HepG2 (cell line): ENCODE measurements at regions not wholly inside any gene's neighbourhood (a gene's known extent, or its start where the extent isn't known, plus 50 kb on each side); places are given as distances from the start of the nearest gene placed in this dataset.

ENCODE experiments used
- ATAC-seq: fragments of 200-7000 bp; cut with Tn5 transposase; 3 replicates; pipeline ENCODE4 v1.9.1; 2020; ENCODE audit warnings: mild to moderate bottlenecking, moderate library complexity
- BruUV-seq: library from RNA; stranded (reverse); fragments of 400-500 nt; replicated peaks from 2 replicates; lab custom pipeline; 2021; lab: Mats Ljungman, UMichigan
- CTCF ChIA-PET: fragments of 300-600 bp; formaldehyde crosslinking; extraction: SDS; loops from one replicate; lab custom pipeline; 2021; ENCODE audit warnings: low total read pairs, inconsistent platforms, low intra/inter-chr PET ratio; lab: Yijun Ruan, JAX
- POLR2A ChIA-PET: fragments of 350-600 bp; sonication (Branson Sonifier 250); formaldehyde crosslinking; loops from one replicate; lab custom pipeline; 2020; ENCODE audit warnings: antibody characterized with exemption, inconsistent platforms; lab: Yijun Ruan, JAX
- DNase-seq: peaks from one replicate; pipeline ENCODE4 v3.0.0-alpha.2; 2015; ENCODE audit warnings: low spot score
- FAIRE-seq: peaks from 3 replicates; lab custom pipeline; 2011; peaks lifted over from hg19 to GRCh38; lab: Jason Lieb, UNC
- H2AFZ ChIP-seq: one replicate; pipeline ENCODE4 v1.6.1; 2011; ENCODE audit warnings: low read length, inconsistent platforms
- H3K27ac ChIP-seq: fragments of 300-600 bp; 3 replicates; pipeline ENCODE4 v1.8.0; 2011; ENCODE audit warnings: mixed run types, mild to moderate bottlenecking, mixed read lengths, low read length, inconsistent platforms; ENCODE audit not compliant: insufficient read depth; ENCODE audit errors: extremely low read length
- H3K27me3 ChIP-seq, 2 experiments: fragments of 200-600 bp in 1 of 2; 2 replicates in 1 of 2; 3 replicates in 1 of 2; pipeline versions ENCODE4 v1.6.0 to v1.8.0; 2011; ENCODE audit warnings: low read length in 2 of 2, mild to moderate bottlenecking in 2 of 2, moderate library complexity in 2 of 2, inconsistent platforms in 1 of 2; ENCODE audit not compliant: insufficient read depth in 2 of 2, control insufficient read depth in 1 of 2
- H3K36me3 ChIP-seq, 2 experiments: fragments of 200-600 bp in 1 of 2; replicated peaks in 1 of 2; 2 replicates in 1 of 2; 3 replicates in 1 of 2; pipeline versions ENCODE4 v1.5.1 to v1.8.0; 2011; ENCODE audit warnings: low read length in 2 of 2, inconsistent platforms in 1 of 2; ENCODE audit not compliant: insufficient read depth in 2 of 2, control insufficient read depth in 1 of 2
- H3K4me1 ChIP-seq: 2 replicates; pipeline ENCODE4 v1.5.1; 2012; ENCODE audit warnings: low read length, inconsistent platforms; ENCODE audit not compliant: insufficient read depth
- H3K4me2 ChIP-seq: 2 replicates; pipeline ENCODE4 v1.6.0; 2011; ENCODE audit warnings: low read depth, low read length, inconsistent platforms
- H3K4me3 ChIP-seq, 3 experiments: fragments of 200-600 bp in 1 of 3; sonication (generic), shearing (Covaris generic) in 1 of 3; replicated peaks in 1 of 3; 2 replicates each; pipeline ENCODE4 v1.5.1; 2011 to 2016; ENCODE audit warnings: low read length in 3 of 3, inconsistent platforms in 2 of 3, low read depth in 2 of 3, mild to moderate bottlenecking in 2 of 3, control low read depth in 1 of 3, mixed read lengths in 1 of 3; ENCODE audit not compliant: insufficient read depth in 1 of 3
- H3K79me2 ChIP-seq: one replicate; pipeline ENCODE4 v1.6.1; 2011; ENCODE audit warnings: low read length, inconsistent platforms; ENCODE audit not compliant: insufficient read depth
- H3K9ac ChIP-seq: 2 replicates; pipeline ENCODE4 v1.6.0; 2011; ENCODE audit warnings: mild to moderate bottlenecking, low read depth, low read length, inconsistent platforms; ENCODE audit not compliant: insufficient read depth
- H3K9me3 ChIP-seq: 2 replicates; pipeline ENCODE4 v1.5.1; 2012; ENCODE audit warnings: mild to moderate bottlenecking, low read length
- H4K20me1 ChIP-seq: 2 replicates; pipeline ENCODE4 v1.6.0; 2011; ENCODE audit warnings: inconsistent platforms, mild to moderate bottlenecking, low read length, moderate library complexity; ENCODE audit not compliant: insufficient read depth
- FOXO4 ChIP-seq: sonication (generic); formaldehyde crosslinking; conservative IDR thresholded peaks from 2 replicates; pipeline ENCODE4 v1.8.1; 2023; ENCODE audit warnings: missing genetic modification reagents
- GABPB1 ChIP-seq: IDR thresholded peaks from 2 replicates; pipeline ENCODE4 v1.6.1; 2016; ENCODE audit warnings: mild to moderate bottlenecking, missing genetic modification reagents, moderate library complexity, missing compliant biosample characterization
- GATAD2A ChIP-seq: IDR thresholded peaks from 2 replicates; pipeline ENCODE4 v1.6.1; 2016
- HNF4A ChIP-seq: sonication (generic); formaldehyde crosslinking; IDR thresholded peaks from 2 replicates; pipeline ENCODE4 v1.4.0; 2020; ENCODE audit warnings: missing genetic modification reagents
- HNF4G ChIP-seq, 2 experiments: sonication (generic) in 1 of 2; formaldehyde crosslinking in 1 of 2; IDR thresholded peaks; 2 replicates each; pipeline versions ENCODE4 v1.4.0 to v1.6.1; 2011 to 2020; ENCODE audit warnings: borderline replicate concordance in 2 of 2, low read depth in 2 of 2, mild to moderate bottlenecking in 2 of 2, low read length in 1 of 2, missing genetic modification reagents in 1 of 2, moderate library complexity in 1 of 2
- NR2F6 ChIP-seq, 2 experiments: IDR thresholded peaks; 2 replicates each; pipeline ENCODE4 v1.6.1; 2016; ENCODE audit warnings: antibody characterized with exemption in 1 of 2, mild to moderate bottlenecking in 1 of 2
- RARA ChIP-seq: IDR thresholded peaks from 2 replicates; pipeline ENCODE4 v1.6.1; 2016; ENCODE audit warnings: missing genetic modification reagents, missing compliant biosample characterization
- RXRA ChIP-seq: sonication (generic); formaldehyde crosslinking; IDR thresholded peaks from 2 replicates; pipeline ENCODE4 v1.5.1; 2020; ENCODE audit warnings: missing genetic modification reagents
- SNAI1 ChIP-seq: sonication (generic); formaldehyde crosslinking; IDR thresholded peaks from 2 replicates; pipeline ENCODE4 v1.5.0; 2020; ENCODE audit warnings: mild to moderate bottlenecking, missing genetic modification reagents, borderline replicate concordance
- SRSF1 ChIP-seq: fragments of 200-400 bp; formaldehyde crosslinking; optimal IDR thresholded peaks from 2 replicates; pipeline ENCODE3; 2017; ENCODE audit warnings: mild to moderate bottlenecking, low read depth, low read length, moderate library complexity
- ZMYM4 ChIP-seq: sonication (generic); formaldehyde crosslinking; IDR thresholded peaks from 2 replicates; pipeline ENCODE4 v1.8.1; 2023; ENCODE audit warnings: mild to moderate bottlenecking, missing genetic modification reagents
- ZNF225 ChIP-seq: sonication (generic); formaldehyde crosslinking; IDR thresholded peaks from 2 replicates; pipeline ENCODE4 v1.4.0; 2020; ENCODE audit warnings: mild to moderate bottlenecking, missing genetic modification reagents
- ZNF251 ChIP-seq: sonication (generic); formaldehyde crosslinking; IDR thresholded peaks from 2 replicates; pipeline ENCODE4 v1.9.0; 2021; ENCODE audit warnings: mild to moderate bottlenecking, missing genetic modification reagents
- ZNF263 ChIP-seq: sonication (generic); formaldehyde crosslinking; IDR thresholded peaks from 2 replicates; pipeline ENCODE4 v1.4.0; 2020; ENCODE audit warnings: missing genetic modification reagents
- ZNF292 ChIP-seq: sonication (generic); formaldehyde crosslinking; IDR thresholded peaks from 2 replicates; pipeline ENCODE4 v1.8.1; 2022; ENCODE audit warnings: mild to moderate bottlenecking, low read depth, missing genetic modification reagents, borderline replicate concordance
- ZNF30 ChIP-seq: sonication (generic); formaldehyde crosslinking; IDR thresholded peaks from 2 replicates; pipeline ENCODE4 v1.5.0; 2020; ENCODE audit warnings: mild to moderate bottlenecking, missing genetic modification reagents
- ZNF687 ChIP-seq: sonication (generic); formaldehyde crosslinking; IDR thresholded peaks from 2 replicates; pipeline ENCODE4 v1.5.1; 2020; ENCODE audit warnings: mild to moderate bottlenecking, missing genetic modification reagents, moderate library complexity
- WGBS: methylation state at CpG from one replicate; pipeline ENCODE4 v1.1.6; 2017; ENCODE audit warnings: low lambda C conversion rate; 5-methylcytosine and 5-hydroxymethylcytosine counted together
- in situ Hi-C: cut with HindIII; loops from 2 replicates; pipeline ENCODE4 v1.10.0; 2017; ENCODE audit warnings: low pct_unique_long_range_greater_than_20kb; ENCODE audit not compliant: extremely low pct_ligation_motif_present
- intact Hi-C: fragments of 100-400 bp; cut with micrococcal nuclease; formaldehyde crosslinking; loops from one replicate; pipeline ENCODE4 v1.10.0; 2022; ENCODE audit not compliant: unreplicated experiment

GRCh38 chr18:22816266-22817176 is 116.6 kb upstream of the RBBP8 start:
- no peak overlapping the region for H3K27ac ChIP-seq
- H3K9me3 ChIP-seq, result no peaks in the 10 kb centered on the region
- H3K27me3 ChIP-seq, result no peaks in the 10 kb centered on the region
- peak; percentile 32 for DNase-seq
- CTCF ChIA-PET, result no interaction called here
- no peak overlapping the region for H3K9ac ChIP-seq
- FAIRE-seq, result no peak
- intact Hi-C loops, result no loop called here
- H3K79me2 ChIP-seq, result no peaks in the 10 kb centered on the region
- no TSS peak for BruUV-seq
- peaks cover 10% of the 10 kb centered on the region for H3K4me1 ChIP-seq
- POLR2A ChIA-PET, result no interaction called here
- peak overlapping the region; percentile 73 for H3K4me2 ChIP-seq
- H2AFZ ChIP-seq, result peak overlapping the region; percentile 30
- H3K4me3 ChIP-seq, result peak overlapping the region; percentile 32 to 60 (median 41); a peak in 5 of 6 replicates
- H4K20me1 ChIP-seq, result no peaks in the 10 kb centered on the region
- 0% methylated on average over 4 of the region's 18 CpGs for WGBS
- H3K36me3 ChIP-seq, result no peaks in the 10 kb centered on the region
- in situ Hi-C loops, result loop anchor here (10.0 to 25.0 kb wide), 2 partner anchors 158 to 596 kb away; no protein-coding TSS in a partner anchor
- peak; percentile 82 for ATAC-seq
- TF ChIP-seq GATAD2A (peak; percentile 26; the same call in 1 of the 2 replicates), SNAI1 (no peak), ZNF687 (CRISPR knock-in tag) (peak; percentile 34; the same call in 1 of the 2 replicates), GABPB1 (CRISPR knock-in tag) (peak; percentile 57; the same call in 1 of the 2 replicates), ZNF263 (CRISPR knock-in tag) (peak; percentile 83), FOXO4 (CRISPR knock-in tag) (0 out of 2 replicates have a peak, but pooled peaks have one; percentile 79), HNF4G (IDR thresholded peaks at IDR 0.05; ENCODE audit: borderline replicate concordance, low read depth, low read length) (peak; percentile 21; the same call in 1 of the 2 replicates), HNF4G (CRISPR knock-in tag; IDR thresholded peaks at IDR 0.05; ENCODE audit: borderline replicate concordance, low read depth) (no peak), SRSF1 (peak; percentile 51), ZNF30 (CRISPR knock-in tag) (no peak), NR2F6 (IDR thresholded peaks at IDR 0.05) (peak; percentile 58), NR2F6 (CRISPR knock-in tag; IDR thresholded peaks at IDR 0.05) (no peak), ZNF292 (CRISPR knock-in tag) (0 out of 2 replicates have a peak, but pooled peaks have one; percentile 39), ZNF251 (no peak), RXRA (CRISPR knock-in tag) (peak; percentile 34; the same call in 1 of the 2 replicates), RARA (CRISPR knock-in tag) (0 out of 2 replicates have a peak, but pooled peaks have one; percentile 36), ZNF225 (CRISPR knock-in tag) (no peak), ZMYM4 (CRISPR knock-in tag) (0 out of 2 replicates have a peak, but pooled peaks have one; percentile 28), HNF4A (peak; percentile 62)
